Neural cell (in vitro differentiated cells): ENCODE measurements at regions not wholly inside any gene's neighbourhood (a gene's known extent, or its start where the extent isn't known, plus 50 kb on each side); places are given as distances from the start of the nearest gene placed in this dataset.

Experiments used
- RAD21 ChIP-seq: fragments of 450-650 bp; conservative IDR thresholded peaks from 2 replicates; pipeline ENCODE4 v1.6.1; 2014; ENCODE audit warnings: antibody characterized with exemption, mild to moderate bottlenecking, moderate library complexity
- TF ChIP-seq, protein P1 (sequence below): fragments of 450-650 bp; IDR thresholded peaks from 2 replicates; pipeline ENCODE4 v1.5.1; 2014; ENCODE audit warnings: antibody characterized with exemption, mild to moderate bottlenecking, moderate library complexity; ENCODE audit not compliant: poor library complexity, severe bottlenecking

DNA sequence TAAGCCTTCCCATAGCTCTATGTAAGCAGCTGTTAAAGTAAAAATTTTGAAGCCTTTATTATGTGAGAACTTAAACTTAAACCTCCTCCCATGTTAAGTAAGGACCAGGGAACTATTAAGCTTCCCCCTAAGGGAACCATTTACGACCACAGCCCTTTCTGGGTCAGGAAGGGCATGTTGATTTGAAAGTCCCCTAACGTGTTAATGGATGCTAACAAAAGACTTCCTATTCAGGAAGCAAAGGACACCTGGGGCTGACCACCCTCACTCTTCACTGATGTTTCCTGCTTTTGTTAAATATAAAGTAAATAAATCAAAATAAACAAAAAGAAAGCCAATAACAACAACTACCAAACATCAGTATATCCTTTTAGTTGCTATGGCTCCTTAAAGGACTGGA lies 170.6 kb upstream of the RFX3 start:
- TF ChIP-seq, protein P1, sequence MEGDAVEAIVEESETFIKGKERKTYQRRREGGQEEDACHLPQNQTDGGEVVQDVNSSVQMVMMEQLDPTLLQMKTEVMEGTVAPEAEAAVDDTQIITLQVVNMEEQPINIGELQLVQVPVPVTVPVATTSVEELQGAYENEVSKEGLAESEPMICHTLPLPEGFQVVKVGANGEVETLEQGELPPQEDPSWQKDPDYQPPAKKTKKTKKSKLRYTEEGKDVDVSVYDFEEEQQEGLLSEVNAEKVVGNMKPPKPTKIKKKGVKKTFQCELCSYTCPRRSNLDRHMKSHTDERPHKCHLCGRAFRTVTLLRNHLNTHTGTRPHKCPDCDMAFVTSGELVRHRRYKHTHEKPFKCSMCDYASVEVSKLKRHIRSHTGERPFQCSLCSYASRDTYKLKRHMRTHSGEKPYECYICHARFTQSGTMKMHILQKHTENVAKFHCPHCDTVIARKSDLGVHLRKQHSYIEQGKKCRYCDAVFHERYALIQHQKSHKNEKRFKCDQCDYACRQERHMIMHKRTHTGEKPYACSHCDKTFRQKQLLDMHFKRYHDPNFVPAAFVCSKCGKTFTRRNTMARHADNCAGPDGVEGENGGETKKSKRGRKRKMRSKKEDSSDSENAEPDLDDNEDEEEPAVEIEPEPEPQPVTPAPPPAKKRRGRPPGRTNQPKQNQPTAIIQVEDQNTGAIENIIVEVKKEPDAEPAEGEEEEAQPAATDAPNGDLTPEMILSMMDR = no peak
- TF ChIP-seq RAD21 = no peak
